ENCODE measurements at regions not wholly inside any gene's neighbourhood (a gene's known extent, or its start where the extent isn't known, plus 50 kb on each side); places are given as distances from the start of the nearest gene placed in this dataset.

- TF ChIP-seq CTCF (IDR thresholded peaks at IDR 0.05) (no peak), POLR2A (IDR thresholded peaks at IDR 0.05) (no peak)
These were observed 157.5 kb upstream of the TARS1 start for GRCh38 chr5:33283243-33283642.

Data from uterus (tissue), 2 donors.